ENCODE measurements at regions not wholly inside any gene's neighbourhood (a gene's known extent, or its start where the extent isn't known, plus 50 kb on each side); places are given as distances from the start of the nearest gene placed in this dataset.

DNA sequence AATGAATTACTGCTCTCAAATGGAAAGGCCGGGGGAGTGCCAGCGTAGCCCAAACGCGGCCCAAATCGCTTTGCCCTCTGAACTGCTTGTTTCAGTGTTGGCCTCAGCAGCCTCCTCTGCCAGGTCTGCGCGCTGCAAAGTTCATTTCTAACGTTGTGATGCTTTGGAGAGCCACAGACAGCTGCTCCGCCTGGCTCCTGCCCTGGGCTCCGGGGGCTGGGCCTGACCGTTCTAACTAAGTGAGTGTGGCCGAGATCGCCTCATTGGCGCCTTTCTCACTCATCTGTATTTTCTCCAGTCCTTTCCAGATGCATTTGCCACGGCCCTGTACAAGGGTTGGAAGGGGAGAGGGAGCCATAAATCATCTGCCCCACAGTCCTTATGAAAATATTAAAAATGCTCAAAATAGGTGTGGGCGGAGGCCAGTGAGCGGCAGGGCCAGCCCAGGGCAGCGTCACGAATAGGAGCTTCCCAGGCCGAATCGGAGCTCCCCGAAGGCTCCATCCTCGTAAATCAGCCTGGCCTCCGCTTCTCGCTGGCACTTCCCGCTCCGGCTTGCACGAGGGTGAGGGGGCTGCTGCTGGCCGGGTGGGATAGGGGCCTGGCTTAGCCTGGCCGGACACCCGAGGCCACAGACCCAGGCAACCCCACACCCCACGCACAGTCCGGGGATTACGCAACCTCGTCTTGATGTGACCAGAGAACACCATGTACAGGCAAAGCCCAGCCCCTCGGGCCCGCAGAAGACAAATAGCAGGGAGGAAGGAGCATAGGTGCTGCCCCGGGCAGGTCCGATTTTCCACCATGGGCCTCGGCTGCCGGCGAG is 196.6 kb upstream of the DIO3 start:
- DNase-seq = no peak

DNA sequence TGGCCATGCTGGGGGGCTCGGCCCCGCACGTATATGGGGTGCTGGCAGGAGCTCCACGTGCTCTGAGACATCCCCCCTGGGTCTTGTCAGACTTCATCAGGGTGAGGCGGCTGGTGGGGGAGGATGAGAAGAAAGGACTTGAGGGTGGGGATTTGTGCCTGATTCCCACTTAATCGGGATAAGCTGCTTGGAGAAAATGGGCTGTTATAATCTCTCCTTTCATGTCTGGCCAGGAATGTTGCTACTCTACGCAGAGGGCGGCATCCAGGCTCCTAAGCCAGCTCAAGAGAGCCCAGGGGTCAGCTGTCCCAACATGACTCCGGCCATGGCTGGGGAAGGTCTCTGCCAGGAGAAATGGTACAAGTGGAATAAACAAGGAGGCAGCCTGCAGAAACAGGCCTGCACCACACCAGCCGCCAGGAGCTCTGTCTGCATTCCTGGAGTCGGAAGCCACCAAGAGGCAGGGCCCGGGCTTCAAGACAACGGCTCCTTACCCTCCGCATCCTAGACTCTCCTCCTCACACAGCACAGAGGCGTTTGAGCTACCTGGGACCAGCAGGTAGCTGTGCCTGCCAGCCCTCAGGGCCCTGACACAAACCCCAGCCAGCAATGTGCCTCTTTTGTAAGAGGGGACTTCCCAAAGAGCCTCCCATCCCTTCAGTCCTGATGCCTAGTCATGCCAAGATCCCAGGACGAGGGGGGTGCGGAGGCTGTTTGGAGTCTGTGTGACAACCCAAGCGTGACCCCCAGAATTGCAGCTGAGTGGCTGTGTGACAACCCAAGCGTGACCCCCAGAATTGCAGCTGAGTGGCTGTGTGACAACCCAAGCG is 195.8 kb upstream of the DIO3 start:
- DNase-seq = no peak

DNA sequence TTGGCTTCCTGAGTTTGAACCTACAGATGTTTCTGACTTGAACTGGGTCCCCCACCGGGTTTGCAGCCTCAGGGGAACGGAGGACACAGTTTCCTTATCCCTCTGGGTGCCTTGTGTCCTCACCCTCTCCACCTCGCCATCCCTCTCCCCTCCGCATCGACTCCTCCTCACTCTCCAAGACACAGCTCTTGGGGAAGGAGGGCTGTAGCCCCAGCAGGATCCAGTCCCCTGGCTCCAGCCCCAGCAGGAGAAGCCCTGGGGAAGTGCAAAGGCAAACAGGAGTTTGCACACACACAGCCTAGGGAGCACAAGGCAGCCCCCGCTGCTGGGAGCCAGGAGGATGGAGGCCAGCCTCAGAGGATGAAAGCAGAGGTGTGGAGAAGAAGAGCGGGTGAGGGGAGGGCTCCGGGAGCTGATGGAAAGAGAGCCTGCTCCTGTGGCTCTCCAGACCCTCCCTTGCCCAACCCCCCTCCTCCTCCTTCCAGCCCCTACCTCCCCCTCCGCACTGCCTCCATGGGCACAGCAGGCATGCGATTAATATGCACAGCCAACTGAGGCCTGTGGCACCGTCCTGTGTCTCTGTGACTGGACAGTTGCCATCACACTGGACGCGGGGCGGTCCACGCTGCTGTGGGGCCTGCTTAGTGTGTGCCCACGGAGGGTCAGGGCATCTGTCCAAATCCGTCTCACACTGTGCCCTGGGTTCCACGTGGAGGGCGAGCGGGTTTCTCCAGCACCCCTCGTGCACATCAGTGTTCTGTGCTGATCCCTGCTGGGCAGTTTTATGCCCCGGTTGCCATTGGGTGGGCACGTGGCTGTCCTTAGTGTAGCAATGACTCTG is 193.7 kb upstream of the DIO3 start:
- no peak for DNase-seq

DNA sequence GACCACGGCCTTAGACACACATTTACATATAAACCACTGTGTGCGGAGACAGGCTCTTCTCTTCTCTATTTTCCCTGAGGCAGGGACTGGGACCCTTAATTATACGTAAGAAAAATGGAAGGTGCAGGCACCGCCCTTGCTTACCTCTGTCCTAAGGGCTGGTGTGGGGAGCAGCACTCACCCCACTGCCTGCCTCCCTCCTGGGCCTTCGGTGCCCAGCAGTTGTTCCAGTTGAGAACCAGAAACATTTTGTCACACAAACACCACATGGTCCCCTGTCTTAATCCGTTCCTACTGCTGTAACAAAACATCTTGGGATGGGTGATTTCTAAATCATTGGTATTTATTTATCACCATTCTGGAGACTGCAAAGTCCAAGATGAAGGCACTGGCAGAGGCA is 192.7 kb upstream of the DIO3 start:
- no peak for DNase-seq

DNA sequence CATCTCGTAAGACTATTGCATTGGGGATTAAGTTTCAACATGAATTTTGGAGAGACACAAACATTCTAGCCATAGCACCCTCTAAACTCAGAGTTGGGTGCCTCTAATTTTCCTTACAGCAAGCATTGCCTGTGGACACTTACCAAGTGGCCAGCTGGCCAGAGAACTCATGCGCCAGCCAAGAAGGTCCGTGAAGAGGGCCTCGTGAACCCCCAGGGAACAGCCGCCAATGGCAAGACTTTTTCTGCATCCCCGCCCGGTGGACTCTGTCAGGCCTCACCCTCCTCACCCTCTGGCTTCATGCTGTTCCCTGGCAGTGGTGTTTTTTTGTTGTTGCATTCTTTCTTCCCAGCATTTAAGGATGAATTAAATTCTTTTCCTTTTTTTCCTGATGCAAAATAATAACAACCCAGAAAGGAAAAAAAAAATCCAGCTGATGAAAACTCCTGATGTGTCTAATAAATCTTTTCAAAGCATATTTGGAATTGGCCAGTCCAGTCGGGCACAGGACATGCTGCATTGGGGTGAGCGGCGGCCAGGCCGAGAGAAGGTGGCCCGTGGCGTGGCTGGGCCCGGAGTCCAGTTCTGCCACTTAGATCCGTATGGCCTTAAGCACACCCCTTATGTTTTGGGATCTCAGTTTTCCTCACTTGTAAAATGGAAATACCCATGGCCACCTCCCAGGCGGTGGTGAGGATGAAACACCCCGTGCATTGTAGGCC is 191.9 kb upstream of the DIO3 start:
- DNase-seq = no peak

DNA sequence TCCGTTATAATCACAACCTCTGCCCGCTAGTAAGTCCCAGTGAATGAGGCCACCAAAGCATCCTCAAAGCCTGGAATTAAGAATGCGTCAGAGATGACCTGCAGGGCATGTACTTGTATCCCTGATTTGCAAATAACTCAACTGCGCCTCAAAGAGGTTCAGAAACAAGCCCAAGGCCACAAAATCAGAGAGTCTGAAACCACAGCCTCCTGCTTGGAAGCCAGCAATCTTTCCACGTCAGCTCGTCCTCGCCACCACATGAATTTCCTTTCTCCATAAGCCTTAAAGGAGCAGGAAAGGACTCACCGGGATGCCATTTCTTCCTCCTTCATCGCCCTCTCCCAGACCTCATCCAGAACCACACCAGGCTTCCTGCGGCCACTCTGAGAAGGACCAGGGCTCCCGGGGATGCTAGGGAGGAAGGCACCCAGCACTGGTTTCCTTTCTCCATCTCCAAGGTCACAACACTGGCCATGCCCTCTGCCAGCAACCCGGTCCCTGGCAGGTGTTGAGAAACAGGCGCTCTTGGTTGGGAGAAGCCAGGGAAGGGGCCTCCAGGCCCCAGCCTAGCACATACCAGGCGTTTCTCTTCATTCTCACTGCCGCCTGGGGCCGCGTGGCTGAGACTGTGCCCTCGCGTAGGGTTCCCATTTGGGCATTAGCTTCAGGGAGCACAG is 191.2 kb upstream of the DIO3 start:
- no peak for DNase-seq

DNA sequence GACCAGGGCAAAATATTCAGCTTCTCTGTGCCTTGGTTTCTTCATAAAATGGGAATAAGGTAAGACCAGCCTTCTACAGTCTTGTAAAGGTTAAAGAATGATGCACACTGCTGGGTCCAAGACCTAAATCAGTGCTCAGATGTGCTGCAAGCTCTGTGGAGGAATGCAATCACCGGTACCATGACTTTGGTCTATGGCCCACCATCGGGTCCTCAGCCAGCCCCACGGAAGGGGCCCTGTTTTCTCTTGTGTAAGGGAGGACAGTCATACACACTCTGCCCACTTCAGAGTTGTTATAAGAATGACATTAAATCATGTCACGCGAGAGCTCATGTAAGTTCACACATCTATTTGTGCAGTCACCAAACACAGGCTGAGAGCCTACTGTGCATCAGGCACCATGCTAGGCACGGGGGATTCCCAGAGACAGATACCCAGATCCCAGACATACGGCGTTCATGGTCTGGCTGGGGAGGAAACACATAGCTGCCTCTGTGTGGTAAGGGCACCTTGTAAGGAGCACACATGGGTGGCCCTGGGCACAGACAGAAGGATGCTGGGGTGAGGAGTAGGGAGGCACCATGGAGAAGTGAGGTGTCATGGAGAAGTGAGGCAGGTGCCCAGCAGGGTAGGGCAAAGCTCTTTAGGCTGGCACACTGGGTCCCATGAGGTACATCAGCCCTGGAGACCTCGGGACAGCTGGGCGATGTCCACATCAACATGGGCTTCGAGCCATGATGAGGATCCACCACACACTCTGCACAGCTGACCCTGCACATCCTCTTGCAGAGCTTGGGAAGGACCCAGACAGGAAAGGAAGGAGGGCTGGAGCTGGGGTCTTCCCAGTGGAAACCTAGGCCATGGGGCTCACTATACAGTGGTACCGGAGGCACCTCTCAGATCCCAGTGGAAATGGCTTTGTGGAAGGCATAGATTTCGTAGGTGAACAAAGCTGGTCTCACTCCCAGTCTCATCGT is 190.4 kb upstream of the DIO3 start:
- DNase-seq = no peak

DNA sequence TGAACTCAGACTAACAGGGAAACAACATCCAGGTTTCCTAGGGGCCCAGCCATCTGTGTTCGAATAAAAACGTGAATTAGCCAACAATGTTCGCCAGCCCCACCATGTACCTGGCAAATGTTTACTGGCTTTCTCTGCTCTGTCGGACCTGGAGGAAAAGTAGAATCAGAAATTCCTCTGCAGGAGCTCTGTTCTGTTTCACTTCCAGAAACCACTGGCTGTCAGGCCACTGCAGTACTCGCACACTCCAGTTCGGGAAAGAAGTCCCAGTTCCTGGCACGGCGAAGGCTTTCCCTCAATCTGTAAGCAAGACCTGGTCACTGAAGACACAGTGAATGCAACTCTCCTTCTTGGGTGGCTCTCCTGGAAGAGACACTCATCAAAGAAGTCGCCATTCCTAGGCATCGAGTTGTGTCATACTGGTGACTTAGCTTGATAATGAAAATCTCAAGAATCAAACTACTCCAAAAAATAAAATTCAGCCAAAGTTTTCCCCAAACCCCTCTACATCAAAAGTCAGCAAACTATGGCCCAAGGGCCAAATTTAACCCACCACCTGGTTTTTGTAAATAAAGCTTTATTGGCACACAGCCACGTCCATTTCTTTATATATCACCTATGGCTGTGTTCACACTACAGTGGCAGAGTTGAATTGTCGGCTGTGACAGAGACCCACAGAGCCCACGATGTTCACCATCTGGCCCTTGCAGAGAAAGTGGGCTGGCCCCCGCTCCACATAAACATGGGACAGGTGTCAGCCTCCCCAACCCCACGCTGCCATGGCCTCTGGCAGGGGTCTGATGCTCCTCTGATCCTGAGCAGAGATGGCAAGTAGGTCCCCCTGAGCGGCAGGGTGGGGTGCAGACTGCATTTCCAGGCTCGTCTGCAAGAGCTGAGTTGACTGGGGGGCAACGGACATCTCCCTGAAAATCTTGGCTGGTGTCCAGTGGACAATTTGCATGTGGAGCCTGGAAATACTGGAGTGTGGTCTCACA is 189.2 kb upstream of the DIO3 start:
- DNase-seq = no peak

DNA sequence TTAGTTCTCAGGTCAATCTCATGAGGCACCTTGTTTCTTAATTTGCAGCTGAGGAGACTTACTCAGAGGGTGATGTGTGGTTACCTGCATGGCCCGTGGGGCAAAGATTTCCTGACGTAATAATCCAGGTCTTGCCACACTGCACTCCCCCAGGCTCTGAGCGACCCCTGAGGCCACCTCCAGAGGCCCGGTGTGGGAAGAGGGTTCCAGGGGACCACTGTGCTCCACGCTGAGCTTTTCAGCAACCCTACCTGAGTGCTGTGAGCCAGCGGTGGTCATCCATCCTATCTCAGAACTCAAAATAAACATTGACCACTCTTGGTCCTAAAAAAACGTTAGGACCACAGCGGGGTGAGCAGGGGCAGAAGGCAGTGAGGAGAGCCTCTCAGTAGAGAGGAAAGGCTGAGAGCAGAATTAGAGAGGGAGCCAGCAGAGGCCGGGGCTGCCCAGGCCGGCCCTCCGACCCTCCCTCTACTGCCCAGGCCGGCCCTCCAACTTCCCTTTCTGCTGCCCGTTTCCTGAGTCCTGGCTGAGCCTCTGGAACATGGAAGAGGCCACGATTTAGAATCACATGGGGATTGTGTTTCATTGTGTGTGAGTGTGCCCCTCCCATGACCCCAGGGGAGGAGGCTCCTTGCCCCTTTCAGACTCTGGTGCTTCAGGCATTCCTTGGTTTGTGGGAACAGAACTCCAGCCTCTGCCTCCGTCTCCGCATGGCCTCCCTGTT is 188.2 kb upstream of the DIO3 start:
- no peak for DNase-seq

DNA sequence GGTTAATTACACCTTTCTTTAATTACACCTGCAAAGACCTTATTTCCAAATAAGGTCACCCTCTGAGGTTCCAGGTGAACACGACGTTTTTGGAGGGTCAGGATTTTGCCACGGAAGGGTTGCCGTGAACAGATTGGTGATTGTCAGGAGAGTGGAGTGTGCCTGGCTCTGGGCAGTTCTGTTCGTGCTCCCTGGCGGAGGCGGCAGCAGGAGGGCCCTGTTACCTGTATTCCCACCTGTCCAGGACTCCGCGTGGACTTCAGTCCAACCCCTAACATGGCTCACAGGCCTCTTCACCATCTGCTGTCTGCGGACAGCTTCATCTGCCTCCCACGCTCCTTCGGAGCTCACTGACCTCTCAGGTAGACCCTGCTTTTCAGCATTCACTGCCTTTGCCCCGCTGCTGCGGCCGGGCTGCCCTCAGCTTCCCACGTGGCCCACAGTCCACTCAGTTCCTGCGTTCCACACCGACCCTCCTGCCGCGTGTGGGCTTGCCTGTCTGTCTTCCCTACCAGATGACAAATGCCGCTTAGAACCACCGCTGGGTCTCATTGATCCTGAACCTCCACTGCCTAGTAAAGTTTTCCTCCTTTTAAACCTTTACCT is 187.5 kb upstream of the DIO3 start:
- DNase-seq = no peak

DNA sequence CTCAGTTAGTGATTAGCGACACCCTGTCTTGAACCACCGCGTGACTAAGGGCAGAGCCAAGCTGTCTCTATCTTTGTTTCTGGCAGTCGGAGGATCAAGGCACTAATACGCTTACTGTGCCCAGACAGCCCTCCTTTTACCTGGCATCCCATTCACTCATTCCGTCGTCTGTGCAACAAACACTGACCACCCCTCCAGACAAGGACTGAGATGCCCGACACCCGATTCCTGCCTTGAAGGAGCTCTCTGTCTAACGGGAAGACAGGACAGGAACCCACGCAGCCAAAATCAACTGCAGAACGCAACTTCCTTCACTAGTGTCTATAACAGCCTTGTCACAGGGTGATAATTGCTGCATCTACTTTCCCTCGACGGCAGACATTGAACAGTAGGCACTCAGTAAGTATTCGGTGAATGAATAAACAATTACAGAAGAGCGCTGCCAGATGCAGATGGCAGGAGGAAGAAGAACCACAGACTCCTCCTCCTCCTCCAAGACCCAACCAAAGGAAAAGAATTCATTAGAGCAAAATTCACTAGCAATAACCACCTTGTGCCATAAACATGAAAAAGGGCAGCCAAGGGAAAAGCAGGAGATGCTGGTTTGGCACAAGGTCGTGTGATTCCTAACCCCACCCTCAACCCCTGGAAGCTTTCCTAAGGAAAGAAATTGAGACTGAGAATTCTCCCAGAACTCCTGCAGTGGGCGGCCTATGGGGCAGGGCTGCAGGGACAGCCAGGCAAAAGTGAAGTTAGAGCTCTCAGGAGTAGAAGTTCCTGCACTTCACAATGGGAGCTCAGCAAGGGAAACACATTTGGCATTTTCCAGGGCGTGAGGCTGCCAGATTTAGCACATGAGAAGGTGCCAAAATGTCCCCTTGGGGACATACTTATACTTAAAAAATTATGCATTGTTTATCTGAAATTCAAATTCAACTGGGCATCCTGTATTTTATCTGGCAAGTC is 186.6 kb upstream of the DIO3 start:
- DNase-seq = no peak

DNA sequence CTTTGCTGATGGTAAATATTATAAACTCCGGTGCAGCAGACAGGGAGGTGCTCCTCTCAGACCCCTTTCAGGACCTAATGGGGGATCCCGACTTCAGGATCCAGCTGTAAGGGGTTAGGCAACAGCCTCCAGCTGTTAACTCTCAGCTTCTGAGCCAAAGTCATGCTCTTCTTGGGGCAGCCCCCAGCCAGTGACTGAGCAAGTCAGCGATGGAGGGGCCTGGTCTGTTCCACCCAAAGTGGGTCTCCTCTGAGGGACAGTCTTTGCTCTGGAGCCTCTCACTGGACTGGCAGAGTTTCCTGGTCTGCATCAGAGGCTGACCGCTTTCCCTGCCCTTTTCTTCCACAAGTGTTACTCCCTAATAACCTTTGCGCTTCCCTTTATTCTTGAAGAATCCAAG is 184.2 kb upstream of the DIO3 start:
- DNase-seq = no peak

DNA sequence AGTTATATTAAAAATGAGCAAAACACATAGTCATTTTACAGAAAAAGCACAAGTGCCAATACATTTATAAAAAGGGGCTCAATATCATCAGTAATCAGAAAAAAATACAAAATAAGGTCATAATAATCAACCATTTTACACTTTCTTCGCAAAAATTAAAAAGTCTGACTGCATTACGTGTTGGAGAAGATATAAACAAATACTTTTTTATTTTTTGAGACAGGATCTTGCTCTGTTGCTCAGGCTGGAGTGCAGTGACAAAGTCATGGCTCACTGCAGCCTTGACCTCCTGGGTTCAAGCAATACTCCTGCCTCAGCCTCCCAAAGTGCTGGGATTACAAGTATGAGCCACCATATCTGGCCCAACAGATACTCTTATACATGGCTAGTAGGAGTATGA is 181.5 kb upstream of the DIO3 start:
- no peak for DNase-seq

DNA sequence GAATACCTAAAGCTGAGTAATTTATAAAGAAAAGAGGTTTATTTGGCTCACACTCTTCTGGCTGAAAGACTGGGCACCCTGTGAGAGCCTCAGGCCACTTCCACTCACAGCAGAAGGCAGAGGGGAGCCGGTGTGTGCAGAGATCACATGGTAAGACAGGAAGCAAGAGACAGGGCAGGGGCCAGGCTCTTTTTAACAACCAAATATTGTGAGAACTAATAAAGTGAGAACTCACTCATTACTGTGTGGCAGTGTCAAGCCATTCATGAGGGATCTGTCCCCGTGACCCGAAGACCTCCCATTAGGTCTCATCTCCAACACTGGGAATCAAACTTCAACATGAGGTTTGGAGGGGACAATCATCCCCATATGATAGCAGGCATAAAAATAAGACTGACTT is 180.8 kb upstream of the DIO3 start:
- no peak for DNase-seq

DNA sequence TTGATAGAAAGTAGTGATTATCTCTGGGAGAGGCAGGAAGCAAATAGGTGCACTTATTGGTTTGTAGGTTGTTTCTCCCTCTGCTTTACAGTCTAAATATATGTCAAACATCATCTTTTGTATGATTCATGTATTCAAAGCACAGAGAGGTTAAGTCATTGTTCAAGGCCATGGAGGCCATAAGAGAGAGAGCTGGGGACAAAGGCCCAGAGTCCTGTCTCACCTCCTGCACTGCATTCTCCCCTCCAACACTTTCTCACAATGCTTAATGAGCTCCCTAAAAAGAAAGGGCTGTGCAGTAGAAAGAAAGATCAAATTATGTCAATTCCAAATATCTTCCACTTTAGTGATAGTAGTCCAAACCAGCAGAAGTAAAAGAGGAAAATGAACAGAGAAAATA is 180.4 kb upstream of the DIO3 start:
- DNase-seq = no peak

DNA sequence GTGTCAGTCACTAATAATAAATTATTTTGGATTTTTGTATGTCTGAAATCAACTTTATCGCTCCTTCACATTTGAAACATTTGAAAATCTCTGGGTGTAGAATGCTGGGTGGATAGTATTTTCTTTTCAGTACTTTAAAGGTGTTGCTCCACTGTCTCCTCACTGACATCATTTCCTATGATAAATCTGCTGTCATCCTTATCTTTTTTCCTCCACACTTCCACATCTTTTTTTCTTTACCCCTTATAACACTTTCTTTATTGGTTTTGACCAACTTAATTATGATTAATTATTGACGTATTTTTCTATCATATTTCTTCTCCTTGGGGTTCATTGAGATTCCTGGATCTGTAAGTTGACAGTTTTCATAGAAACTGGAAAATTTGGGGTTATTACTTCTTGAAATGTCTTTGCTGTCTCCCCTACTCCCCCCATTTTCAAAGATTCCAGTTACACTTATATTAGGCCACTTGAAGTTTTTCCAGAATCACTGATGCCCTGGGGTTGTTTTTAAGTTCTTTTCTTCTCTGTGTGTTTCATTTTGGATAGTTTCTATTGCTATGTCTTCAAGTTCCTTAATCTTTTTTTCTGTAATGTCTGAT is 177.5 kb upstream of the DIO3 start:
- DNase-seq = no peak

DNA sequence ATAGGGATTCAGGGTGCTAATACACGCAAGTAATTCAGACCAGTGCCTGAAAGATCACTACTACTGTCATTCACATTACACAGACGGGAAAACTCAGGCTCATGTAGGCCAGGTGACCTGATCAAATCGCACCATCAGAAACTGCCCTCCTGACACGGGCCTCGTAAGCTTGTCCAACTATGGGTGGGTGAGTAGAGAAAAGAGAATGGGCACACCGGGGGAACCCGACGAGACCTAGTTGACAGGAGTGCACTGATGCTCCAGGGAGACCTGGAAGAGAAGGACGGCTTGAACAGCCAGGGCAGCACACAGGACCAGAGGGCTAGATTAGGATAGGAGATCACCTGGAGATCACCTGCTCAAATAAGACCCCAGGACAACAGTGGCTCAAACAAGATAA is 166.9 kb upstream of the DIO3 start:
- DNase-seq = no peak

Data from CD4-positive, alpha-beta T cell treated with Interleukin-17A for 1 hour (primary cell).